ENCODE measurements at regions not wholly inside any gene's neighbourhood (a gene's known extent, or its start where the extent isn't known, plus 50 kb on each side); places are given as distances from the start of the nearest gene placed in this dataset.

- H3K79me2 ChIP-seq (ENCODE audit: low read depth), result no peaks in the 10 kb centered on the region
- no peaks in the 10 kb centered on the region for H3K36me3 ChIP-seq (ENCODE audit: low read depth)
- ChIA-PET CTCF (no interaction called here), POLR2A (ENCODE audit: unreplicated experiment) (no interaction called here)
- H3K27ac ChIP-seq, result no peak overlapping the region
- BruUV-seq (replicated peaks), result no TSS peak
- no peak for DNase-seq
- H3K4me2 ChIP-seq, result no peak overlapping the region
- no peaks in the 10 kb centered on the region for H3K9me3 ChIP-seq (ENCODE audit: insufficient read depth, low read depth)
- intact Hi-C loops (cut with micrococcal nuclease; ENCODE audit: unreplicated experiment), result no loop called here
- H3K4me1 ChIP-seq (replicated peaks; ENCODE audit: insufficient read depth), result no peaks in the 10 kb centered on the region
- H3K27me3 ChIP-seq (ENCODE audit: insufficient read depth, low read depth), result no peaks in the 10 kb centered on the region
- H3K4me3 ChIP-seq, result no peak overlapping the region
- H2AFZ ChIP-seq, result no peak overlapping the region
- TF ChIP-seq CTCF (conservative IDR thresholded peaks at IDR 0.05), result no peak
- TF ChIP-seq EZH2 (IDR thresholded peaks at IDR 0.05; ENCODE audit: low read depth), result no peak
- no peaks in the 10 kb centered on the region for H3F3A ChIP-seq (ENCODE audit: insufficient read depth, low read depth)
- no peaks in the 10 kb centered on the region for H4K20me1 ChIP-seq (ENCODE audit: insufficient read depth)
- H3K9me2 ChIP-seq (ENCODE audit: insufficient read depth), result no peaks in the 10 kb centered on the region
Observed at GRCh38 chr2:194556629-194557028, 1100.4 kb upstream of the SLC39A10 start.

GRCh38 chr2:194553980-194554379, 1103.0 kb upstream of the SLC39A10 start:
- intact Hi-C loops (cut with micrococcal nuclease; ENCODE audit: unreplicated experiment), result no loop called here
- Histone ChIP-seq H3K9me3 (ENCODE audit: insufficient read depth, low read depth) (no peaks in the 10 kb centered on the region), H3K4me1 (replicated peaks; ENCODE audit: insufficient read depth) (no peaks in the 10 kb centered on the region), H3K27me3 (ENCODE audit: insufficient read depth, low read depth) (no peaks in the 10 kb centered on the region), H2AFZ (no peak overlapping the region), H3K27ac (no peak overlapping the region), H4K20me1 (ENCODE audit: insufficient read depth) (no peaks in the 10 kb centered on the region), H3K4me3 (no peak overlapping the region), H3K36me3 (ENCODE audit: low read depth) (no peaks in the 10 kb centered on the region), H3K4me2 (no peak overlapping the region), H3K79me2 (ENCODE audit: low read depth) (no peaks in the 10 kb centered on the region), H3K9me2 (ENCODE audit: insufficient read depth) (no peaks in the 10 kb centered on the region), H3F3A (ENCODE audit: insufficient read depth, low read depth) (no peaks in the 10 kb centered on the region)
- BruUV-seq (replicated peaks), result no TSS peak
- ChIA-PET POLR2A (ENCODE audit: unreplicated experiment) (no interaction called here), CTCF (no interaction called here)
- DNase-seq, result no peak
- TF ChIP-seq CTCF (conservative IDR thresholded peaks at IDR 0.05) (no peak), EZH2 (IDR thresholded peaks at IDR 0.05; ENCODE audit: low read depth) (no peak)

DNA sequence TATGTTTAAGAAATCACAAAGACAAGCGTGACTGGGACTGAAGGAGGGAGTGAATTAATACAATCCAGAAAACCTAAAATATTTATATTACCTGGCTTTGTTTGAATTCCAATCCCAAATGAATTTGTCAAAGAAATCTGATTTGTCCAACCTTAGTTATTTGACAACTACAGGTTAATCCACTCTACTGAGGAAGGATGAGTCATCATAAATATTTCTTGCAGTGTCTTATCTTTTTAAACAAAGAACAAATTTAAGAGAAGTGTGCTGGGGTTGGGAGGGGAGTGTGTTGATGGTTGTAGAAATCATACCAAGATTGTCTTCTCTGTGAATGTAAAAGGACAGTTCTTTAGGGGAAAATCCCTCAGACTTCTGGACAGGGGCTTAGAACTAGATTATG, 1106.3 kb upstream of the SLC39A10 start:
- Histone ChIP-seq H3K9me2 (ENCODE audit: insufficient read depth) (no peaks in the 10 kb centered on the region), H3F3A (ENCODE audit: insufficient read depth, low read depth) (no peaks in the 10 kb centered on the region), H3K27me3 (ENCODE audit: insufficient read depth, low read depth) (no peaks in the 10 kb centered on the region), H3K79me2 (ENCODE audit: low read depth) (no peaks in the 10 kb centered on the region), H2AFZ (no peak overlapping the region), H3K4me2 (no peak overlapping the region), H3K36me3 (ENCODE audit: low read depth) (no peaks in the 10 kb centered on the region), H3K27ac (no peak overlapping the region), H4K20me1 (ENCODE audit: insufficient read depth) (no peaks in the 10 kb centered on the region), H3K4me3 (no peak overlapping the region), H3K4me1 (replicated peaks; ENCODE audit: insufficient read depth) (no peaks in the 10 kb centered on the region), H3K9me3 (ENCODE audit: insufficient read depth, low read depth) (no peaks in the 10 kb centered on the region)
- no peak for DNase-seq
- CTCF ChIA-PET, result no interaction called here
- POLR2A ChIA-PET (ENCODE audit: unreplicated experiment), result no interaction called here
- no TSS peak for BruUV-seq (replicated peaks)
- intact Hi-C loops (cut with micrococcal nuclease; ENCODE audit: unreplicated experiment), result loop anchor here (2.0 kb wide), 1 partner anchor 268 kb away; no protein-coding TSS in a partner anchor
- TF ChIP-seq EZH2 (IDR thresholded peaks at IDR 0.05; ENCODE audit: low read depth), result no peak
- TF ChIP-seq CTCF (conservative IDR thresholded peaks at IDR 0.05), result no peak

Measured in PC-9 (cell line).